Loucy (cell line): ENCODE measurements at regions not wholly inside any gene's neighbourhood (a gene's known extent, or its start where the extent isn't known, plus 50 kb on each side); places are given as distances from the start of the nearest gene placed in this dataset.

Experiments used
- H2AFZ ChIP-seq: fragments of 200-600 bp; sonication (generic); 2 replicates; pipeline ENCODE4 v1.6.0; 2016; ENCODE audit warnings: antibody characterized with exemption, mild to moderate bottlenecking, low read length, moderate library complexity
- H3F3A ChIP-seq: fragments of 200-600 bp; 2 replicates; pipeline ENCODE4 v1.6.0; 2016; ENCODE audit warnings: antibody characterized with exemption, low read depth, mild to moderate bottlenecking
- H3K27me3 ChIP-seq: fragments of 200-600 bp; sonication (generic); 2 replicates; pipeline ENCODE4 v1.6.1; 2014; ENCODE audit warnings: low read length, mild to moderate bottlenecking; ENCODE audit not compliant: insufficient read depth, poor library complexity, severe bottlenecking
- H3K36me3 ChIP-seq: fragments of 200-600 bp; sonication (generic); 2 replicates; pipeline ENCODE4 v1.6.1; 2016; ENCODE audit warnings: low read length; ENCODE audit not compliant: insufficient read depth
- H3K4me1 ChIP-seq: fragments of 200-600 bp; sonication (generic); 2 replicates; pipeline ENCODE4 v1.5.1; 2014; ENCODE audit warnings: low read length, mild to moderate bottlenecking; ENCODE audit not compliant: insufficient read depth, poor library complexity, severe bottlenecking
- H3K4me2 ChIP-seq: fragments of 200-600 bp; sonication (generic); 2 replicates; pipeline ENCODE4 v1.6.0; 2014; ENCODE audit warnings: antibody characterized with exemption, low read length, low read depth, mild to moderate bottlenecking; ENCODE audit not compliant: poor library complexity, severe bottlenecking
- H3K4me3 ChIP-seq: fragments of 200-600 bp; sonication (generic); 2 replicates; pipeline ENCODE4 v1.5.1; 2014; ENCODE audit warnings: low read length, mild to moderate bottlenecking, mixed read lengths; ENCODE audit not compliant: poor library complexity, severe bottlenecking
- H3K79me2 ChIP-seq: fragments of 200-600 bp; sonication (generic); 2 replicates; pipeline ENCODE4 v1.6.1; 2014; ENCODE audit warnings: low read length; ENCODE audit not compliant: insufficient read depth
- H3K9ac ChIP-seq: fragments of 200-600 bp; sonication (generic); 2 replicates; pipeline ENCODE4 v1.6.0; 2014; ENCODE audit warnings: mild to moderate bottlenecking, low read depth, low read length, moderate library complexity; ENCODE audit not compliant: poor library complexity, severe bottlenecking
- H3K9me2 ChIP-seq: fragments of 200-600 bp; sonication (generic); replicated peaks from 2 replicates; pipeline ENCODE4 v1.6.1; 2016; ENCODE audit warnings: low read depth, low read length, mixed read lengths
- H3K9me3 ChIP-seq: fragments of 200-600 bp; sonication (generic); 2 replicates; pipeline ENCODE4 v1.6.1; 2014; ENCODE audit warnings: mild to moderate bottlenecking, antibody characterized with exemption, low read length, low read depth; ENCODE audit not compliant: insufficient read depth
- H4K20me1 ChIP-seq: fragments of 200-600 bp; sonication (generic); 2 replicates; pipeline ENCODE4 v1.6.0; 2014; ENCODE audit warnings: antibody characterized with exemption, low read length, mild to moderate bottlenecking; ENCODE audit not compliant: insufficient read depth, poor library complexity, severe bottlenecking
- EZH2phosphoT487 ChIP-seq: fragments of 200-600 bp; IDR thresholded peaks from 2 replicates; pipeline ENCODE4 v1.6.1; 2018; ENCODE audit warnings: antibody characterized with exemption, mild to moderate bottlenecking, moderate library complexity, borderline replicate concordance
- TF ChIP-seq, protein P1 (sequence below): fragments of 200-600 bp; sonication (generic); conservative IDR thresholded peaks from 2 replicates; pipeline ENCODE4 v1.5.1; 2014; ENCODE audit warnings: mild to moderate bottlenecking, antibody characterized with exemption, low read length

DNA sequence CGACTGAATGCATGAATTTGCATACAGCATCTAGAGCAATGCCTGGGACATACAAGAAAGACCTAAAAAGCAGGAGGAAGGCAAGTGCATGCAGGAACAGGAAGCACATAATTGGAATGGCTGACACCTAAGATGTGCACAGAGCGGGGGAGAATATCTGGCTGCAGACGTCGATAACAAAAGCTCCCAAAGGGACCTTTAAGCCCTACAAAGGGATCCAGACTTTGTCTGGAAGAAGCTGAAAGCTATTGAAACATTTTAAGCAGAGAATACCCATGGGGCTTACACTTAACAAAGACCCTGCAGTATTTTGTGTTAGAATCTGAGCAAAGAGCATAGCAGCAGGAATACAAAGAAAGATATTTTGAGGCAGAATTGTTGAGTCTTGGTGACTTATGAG, 107.4 kb upstream of the CLDN10 start:
- Histone ChIP-seq H3K79me2 (no peaks in the 10 kb centered on the region), H3K4me2 (no peak overlapping the region), H2AFZ (no peak overlapping the region), H4K20me1 (no peaks in the 10 kb centered on the region), H3K4me3 (no peak overlapping the region), H3K9me2 (no peaks in the 10 kb centered on the region), H3K9ac (no peak overlapping the region), H3K36me3 (no peaks in the 10 kb centered on the region), H3K27me3 (no peaks in the 10 kb centered on the region), H3K4me1 (no peaks in the 10 kb centered on the region), H3F3A (no peaks in the 10 kb centered on the region), H3K9me3 (no peaks in the 10 kb centered on the region)
- TF ChIP-seq, protein P1, sequence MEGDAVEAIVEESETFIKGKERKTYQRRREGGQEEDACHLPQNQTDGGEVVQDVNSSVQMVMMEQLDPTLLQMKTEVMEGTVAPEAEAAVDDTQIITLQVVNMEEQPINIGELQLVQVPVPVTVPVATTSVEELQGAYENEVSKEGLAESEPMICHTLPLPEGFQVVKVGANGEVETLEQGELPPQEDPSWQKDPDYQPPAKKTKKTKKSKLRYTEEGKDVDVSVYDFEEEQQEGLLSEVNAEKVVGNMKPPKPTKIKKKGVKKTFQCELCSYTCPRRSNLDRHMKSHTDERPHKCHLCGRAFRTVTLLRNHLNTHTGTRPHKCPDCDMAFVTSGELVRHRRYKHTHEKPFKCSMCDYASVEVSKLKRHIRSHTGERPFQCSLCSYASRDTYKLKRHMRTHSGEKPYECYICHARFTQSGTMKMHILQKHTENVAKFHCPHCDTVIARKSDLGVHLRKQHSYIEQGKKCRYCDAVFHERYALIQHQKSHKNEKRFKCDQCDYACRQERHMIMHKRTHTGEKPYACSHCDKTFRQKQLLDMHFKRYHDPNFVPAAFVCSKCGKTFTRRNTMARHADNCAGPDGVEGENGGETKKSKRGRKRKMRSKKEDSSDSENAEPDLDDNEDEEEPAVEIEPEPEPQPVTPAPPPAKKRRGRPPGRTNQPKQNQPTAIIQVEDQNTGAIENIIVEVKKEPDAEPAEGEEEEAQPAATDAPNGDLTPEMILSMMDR: no peak
- TF ChIP-seq EZH2phosphoT487: no peak

- Histone ChIP-seq H3K4me2 (no peak overlapping the region), H3K4me1 (no peaks in the 10 kb centered on the region), H3K9ac (no peak overlapping the region), H2AFZ (no peak overlapping the region), H3K4me3 (no peak overlapping the region), H3F3A (no peaks in the 10 kb centered on the region), H3K9me2 (no peaks in the 10 kb centered on the region), H3K36me3 (no peaks in the 10 kb centered on the region), H3K9me3 (no peaks in the 10 kb centered on the region), H4K20me1 (no peaks in the 10 kb centered on the region), H3K79me2 (no peaks in the 10 kb centered on the region), H3K27me3 (no peaks in the 10 kb centered on the region)
- TF ChIP-seq, protein P1: no peak
- no peak for TF ChIP-seq EZH2phosphoT487
Measured at GRCh38 chr13:95447814-95448213, 104.7 kb upstream of the CLDN10 start.

GRCh38 chr13:95451656-95452055, 100.9 kb upstream of the CLDN10 start:
- TF ChIP-seq EZH2phosphoT487: no peak
- H4K20me1 ChIP-seq: no peaks in the 10 kb centered on the region
- H3K79me2 ChIP-seq: no peaks in the 10 kb centered on the region
- H3K4me2 ChIP-seq: no peak overlapping the region
- H3K9me3 ChIP-seq: no peaks in the 10 kb centered on the region
- H3K27me3 ChIP-seq: no peaks in the 10 kb centered on the region
- H3K4me1 ChIP-seq: peaks cover 6% of the 10 kb centered on the region
- H3K9me2 ChIP-seq: no peaks in the 10 kb centered on the region
- no peaks in the 10 kb centered on the region for H3K36me3 ChIP-seq
- H3F3A ChIP-seq: no peaks in the 10 kb centered on the region
- no peak overlapping the region for H2AFZ ChIP-seq
- H3K9ac ChIP-seq: no peak overlapping the region
- H3K4me3 ChIP-seq: no peak overlapping the region

GRCh38 chr13:95452375-95452774, 100.1 kb upstream of the CLDN10 start:
- H3K27me3 ChIP-seq: no peaks in the 10 kb centered on the region
- peaks cover 6% of the 10 kb centered on the region for H3K4me1 ChIP-seq
- H3K79me2 ChIP-seq: no peaks in the 10 kb centered on the region
- no peak overlapping the region for H3K9ac ChIP-seq
- no peak overlapping the region for H3K4me3 ChIP-seq
- H3K36me3 ChIP-seq: no peaks in the 10 kb centered on the region
- no peaks in the 10 kb centered on the region for H3K9me2 ChIP-seq
- H4K20me1 ChIP-seq: no peaks in the 10 kb centered on the region
- no peaks in the 10 kb centered on the region for H3K9me3 ChIP-seq
- no peaks in the 10 kb centered on the region for H3F3A ChIP-seq
- TF ChIP-seq, protein P1: no peak
- no peak for TF ChIP-seq EZH2phosphoT487
- no peak overlapping the region for H3K4me2 ChIP-seq
- H2AFZ ChIP-seq: no peak overlapping the region
